HG03108 (cell line): ENCODE measurements at regions not wholly inside any gene's neighbourhood (a gene's known extent, or its start where the extent isn't known, plus 50 kb on each side); places are given as distances from the start of the nearest gene placed in this dataset.
A peak's percentile ranks its signal among the peaks of the same experiment; 100 is the strongest.

Experiments used
- ATAC-seq: cut with Tn5 transposase; IDR thresholded peaks from one replicate; pipeline ENCODE4 v1.9.1; 2021; ENCODE audit warnings: moderate library complexity; ENCODE audit not compliant: unreplicated experiment

DNA sequence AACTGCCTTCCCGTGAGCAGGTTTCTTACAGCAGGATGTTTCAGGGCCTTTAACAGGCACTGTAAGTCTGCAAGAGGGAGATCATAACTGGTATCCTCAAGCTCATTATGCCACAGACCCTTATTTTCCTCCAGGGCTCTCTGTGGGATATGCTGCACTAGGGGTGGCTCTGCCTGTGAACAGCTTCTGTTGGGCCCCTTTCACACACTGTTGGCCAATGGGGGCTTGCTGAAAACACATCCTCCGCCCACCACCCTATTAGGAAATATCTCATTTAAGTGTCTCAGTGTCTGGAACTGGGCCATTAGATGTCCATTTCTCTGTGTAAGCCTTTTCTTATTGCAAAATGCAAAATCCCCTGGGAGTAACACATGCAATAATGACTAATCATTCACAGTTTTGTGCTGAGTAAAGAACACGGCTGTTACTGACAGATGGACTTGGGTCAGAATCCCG lies 414.3 kb upstream of the HS6ST1 start:
- no peak for ATAC-seq

DNA sequence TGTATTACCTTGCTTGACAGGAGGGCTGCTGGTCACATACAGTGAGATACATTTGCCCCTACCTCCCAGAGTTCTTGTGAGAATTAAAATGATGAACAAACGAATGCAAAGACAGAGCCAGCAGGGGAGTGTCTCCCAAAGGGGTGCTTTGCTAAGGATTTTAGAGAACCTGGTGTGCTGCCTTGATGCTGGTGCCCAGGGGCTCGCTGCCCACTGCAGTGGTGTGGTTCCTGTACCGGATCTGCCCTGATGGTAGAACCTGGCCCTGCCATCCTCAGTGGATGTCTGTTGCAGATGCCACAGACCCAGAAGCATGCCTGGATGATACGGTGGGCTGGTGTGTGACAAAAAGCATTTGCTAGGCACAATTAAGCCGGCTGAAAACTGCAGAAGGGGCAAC lies 414.8 kb upstream of the HS6ST1 start:
- ATAC-seq = no peak

DNA sequence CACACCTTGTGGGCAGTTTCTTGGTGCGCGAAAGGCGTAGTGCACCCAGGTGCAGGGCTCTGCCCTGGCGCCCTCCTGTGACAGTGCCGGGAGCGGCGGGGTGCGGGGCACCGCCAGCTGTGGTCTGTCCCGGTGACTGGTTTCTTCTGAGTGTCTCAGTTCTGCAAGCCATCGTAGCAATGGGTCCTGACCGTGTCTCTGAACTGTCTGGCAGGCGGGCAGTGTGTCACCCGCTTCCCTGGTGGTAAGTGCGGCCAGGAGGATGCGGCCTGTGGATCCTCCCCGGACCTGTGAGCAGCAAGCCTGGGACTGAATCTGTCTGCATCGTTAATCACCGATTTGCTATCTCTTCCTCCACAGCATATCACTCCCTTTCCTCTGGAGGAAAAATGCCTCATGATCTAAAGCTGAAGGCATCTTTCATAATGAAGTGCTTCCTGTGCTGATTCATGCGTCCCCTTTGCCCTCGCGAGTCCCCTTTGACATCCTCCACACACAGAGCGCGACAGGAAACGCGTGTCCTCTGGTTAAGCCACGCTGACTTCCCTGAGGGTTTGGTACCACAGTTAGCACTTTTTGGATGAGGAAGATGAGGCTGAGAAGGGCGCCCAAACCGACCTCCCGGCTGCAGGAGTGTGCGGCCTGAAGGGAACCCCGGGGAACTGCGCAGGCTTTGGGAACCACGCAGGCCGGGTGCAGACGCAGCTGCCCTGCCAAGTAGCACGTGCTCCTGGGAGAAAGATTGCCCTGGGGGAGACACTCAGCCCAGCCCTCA lies 416.0 kb upstream of the HS6ST1 start:
- ATAC-seq = peak; percentile 41

DNA sequence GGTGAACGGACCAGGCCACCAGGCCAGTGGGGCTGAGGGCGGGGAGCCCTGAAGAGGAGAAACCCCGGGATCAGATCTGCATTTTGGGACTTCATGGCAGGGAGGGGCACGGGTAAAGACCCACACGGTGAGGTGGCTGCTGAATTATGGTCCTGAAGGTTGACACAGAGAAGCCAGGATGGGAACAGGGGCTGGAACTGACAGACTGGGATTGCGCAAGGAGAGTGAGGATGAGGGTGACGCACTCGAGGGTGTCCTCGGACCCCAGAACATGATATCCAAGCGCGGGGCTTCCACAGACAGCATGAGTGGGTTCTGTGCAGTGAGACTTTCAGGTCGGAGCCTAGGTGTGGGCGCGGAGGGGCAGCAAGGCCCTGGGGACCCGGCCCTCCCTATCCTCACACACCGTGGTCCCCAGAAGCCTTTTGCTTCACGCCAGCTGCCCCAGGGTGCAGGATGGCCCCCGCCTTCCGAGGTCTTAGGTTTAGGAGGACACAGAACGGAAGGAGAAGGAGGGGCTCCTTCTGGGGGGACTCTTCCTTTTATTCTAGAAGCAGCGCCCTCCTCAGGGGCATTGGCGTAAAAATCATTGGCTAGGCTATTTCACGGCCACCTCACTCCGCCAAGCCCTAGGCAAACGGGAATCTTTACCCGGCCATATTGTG lies 416.8 kb upstream of the HS6ST1 start:
- no peak for ATAC-seq

DNA sequence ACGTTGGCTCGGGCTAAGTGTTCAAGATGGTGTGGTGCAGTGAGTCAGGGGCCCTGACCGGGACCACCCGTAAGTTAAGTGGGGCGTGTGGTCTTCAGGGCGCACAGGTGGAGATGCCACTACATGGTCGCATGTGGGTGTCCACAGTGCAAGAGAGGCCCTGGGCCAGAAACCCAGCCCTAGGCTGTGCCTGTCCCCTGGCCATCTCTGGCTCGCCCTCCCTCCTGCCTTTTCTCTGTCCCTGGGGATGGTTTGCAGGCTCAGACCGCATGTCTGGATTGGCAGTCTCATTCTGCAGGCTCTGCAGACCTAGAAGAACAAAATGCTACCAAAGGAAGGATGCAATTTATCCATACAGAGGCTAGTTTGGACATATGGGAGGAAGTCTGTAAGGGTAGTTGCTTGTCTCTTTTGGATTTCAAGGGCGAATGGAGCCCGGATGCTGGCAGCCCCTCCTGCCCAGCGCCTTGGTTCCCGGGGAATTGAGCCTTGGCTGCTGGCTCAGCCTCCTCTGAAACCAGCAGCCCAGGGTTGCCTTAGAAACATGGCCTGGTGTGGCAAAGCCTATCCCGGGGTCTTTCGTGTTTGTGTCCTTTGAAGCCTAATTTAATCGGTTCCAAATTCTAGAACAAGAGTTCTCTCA lies 417.5 kb upstream of the HS6ST1 start:
- ATAC-seq = no peak

DNA sequence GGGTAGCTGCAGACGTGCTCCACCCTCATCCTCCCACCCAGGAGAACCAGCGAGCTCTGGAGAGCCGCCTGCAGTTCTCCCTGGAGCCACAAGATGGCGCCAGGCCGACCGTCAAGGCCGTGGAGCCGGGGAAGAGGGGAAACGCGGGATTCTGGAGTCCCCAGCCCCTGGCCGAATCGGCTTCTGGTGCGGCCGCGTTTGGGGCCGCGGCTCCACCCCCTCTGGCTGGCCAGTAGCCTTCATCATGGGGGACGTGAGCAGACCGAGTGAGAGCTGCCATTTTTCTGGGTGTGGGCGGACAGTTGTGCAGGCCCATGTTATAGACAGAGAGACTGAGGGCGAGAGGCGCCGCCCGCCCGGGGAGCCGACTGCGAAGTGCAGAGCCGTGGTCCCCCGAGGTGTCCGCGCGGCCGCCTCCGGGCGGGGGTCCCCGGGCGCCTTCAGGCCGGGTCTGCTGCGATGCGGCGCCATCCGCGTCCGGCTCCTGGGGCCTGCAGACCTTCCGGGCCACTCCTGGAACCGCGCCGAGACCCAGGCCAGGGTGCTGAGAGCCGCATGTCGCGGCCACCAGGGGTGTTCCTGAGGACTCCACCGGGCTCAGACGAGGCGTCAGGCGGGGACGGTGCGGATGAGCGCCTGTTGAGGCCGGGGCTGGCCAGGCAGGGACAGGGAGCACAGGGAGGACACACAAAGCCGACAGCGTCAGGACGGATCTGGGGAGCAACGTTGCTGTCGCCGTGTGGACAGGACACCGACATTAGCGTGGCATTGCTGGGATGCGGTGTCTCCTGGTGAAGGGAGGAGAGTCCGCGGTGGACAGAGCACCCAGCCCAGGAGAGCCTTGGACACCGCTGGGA lies 418.2 kb upstream of the HS6ST1 start:
- peak; percentile 40 for ATAC-seq

DNA sequence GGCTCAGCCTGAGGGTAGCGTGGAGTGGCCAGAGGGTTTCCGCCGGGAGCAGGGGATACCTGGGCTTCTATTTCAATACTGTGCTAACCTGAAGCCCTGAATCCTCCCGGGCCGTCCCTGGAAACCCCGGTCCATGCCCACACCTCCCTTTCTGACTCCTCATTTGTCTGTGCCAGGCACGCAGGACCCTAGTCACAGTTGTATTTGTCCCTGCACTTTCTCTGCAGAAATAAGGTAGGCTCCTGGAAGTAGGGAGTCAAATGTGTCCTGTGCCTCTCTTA lies 418.8 kb upstream of the HS6ST1 start:
- ATAC-seq = no peak

DNA sequence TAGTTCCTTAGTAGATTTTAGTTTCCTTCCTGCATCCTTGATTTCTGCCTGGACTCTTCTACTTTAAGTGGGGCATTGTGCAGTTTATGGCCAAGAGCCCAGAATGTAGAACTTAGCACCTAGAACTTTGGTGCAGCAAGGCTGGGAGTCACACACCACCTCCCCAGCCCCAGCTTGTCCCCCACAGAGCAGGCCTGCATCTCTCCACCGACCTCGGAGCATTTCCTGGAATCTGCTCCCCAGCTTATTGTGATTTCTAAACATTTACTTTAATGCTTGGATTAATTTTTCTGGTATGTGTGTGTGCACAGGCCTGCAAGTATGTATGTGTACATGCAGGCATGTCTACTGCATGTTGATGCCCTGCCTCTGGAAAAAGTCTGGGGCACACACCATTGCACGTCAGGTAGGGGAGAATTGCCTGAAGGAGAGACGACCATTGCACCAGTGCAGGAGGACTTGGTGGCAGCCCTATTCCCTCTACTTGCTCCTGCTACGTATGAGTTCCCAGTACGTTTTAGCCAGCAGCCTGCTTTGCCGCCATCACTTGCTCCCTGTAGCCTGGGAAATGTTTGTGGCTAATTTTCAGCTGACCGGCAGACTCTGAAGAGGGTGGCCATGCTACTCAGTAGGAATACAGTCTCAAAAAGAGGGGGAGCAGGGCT lies 419.9 kb upstream of the HS6ST1 start:
- ATAC-seq = no peak

DNA sequence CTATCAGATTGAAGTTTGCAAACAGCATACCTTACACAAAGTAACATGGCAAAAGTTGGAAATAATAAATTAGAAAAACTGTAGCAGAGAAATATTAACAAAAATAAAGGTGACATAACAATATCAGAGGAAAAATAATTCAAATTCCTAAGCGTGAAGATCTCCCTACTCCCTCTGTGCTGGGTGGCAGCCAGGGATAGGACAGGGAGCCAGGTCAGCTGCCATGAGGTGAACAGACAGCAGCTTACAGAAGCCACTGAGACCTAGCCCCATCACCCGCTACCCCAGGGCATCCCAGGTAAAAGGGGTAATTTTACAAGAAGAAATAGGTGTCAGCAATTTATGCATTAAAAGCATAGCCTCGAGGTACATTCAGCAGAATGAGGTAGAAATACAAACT lies 423.8 kb upstream of the HS6ST1 start:
- ATAC-seq = no peak

DNA sequence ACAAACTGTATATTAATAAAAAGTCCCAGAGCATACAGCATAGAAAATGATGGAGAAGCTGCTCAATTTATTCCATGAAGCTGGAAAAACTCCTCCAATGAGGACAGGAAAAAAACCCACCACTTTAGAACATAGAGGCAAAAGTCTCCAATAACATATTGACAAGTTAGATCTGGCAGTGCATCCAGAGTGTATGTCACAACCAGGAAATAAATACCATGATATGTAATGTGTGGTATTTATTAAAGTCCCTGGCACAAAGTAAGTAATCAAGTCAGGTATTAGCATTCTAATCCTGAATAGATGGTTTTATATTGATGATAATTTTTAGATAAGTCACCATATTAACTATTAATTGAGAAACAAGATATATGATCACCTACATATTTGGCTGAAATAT lies 427.3 kb upstream of the HS6ST1 start:
- ATAC-seq = no peak

DNA sequence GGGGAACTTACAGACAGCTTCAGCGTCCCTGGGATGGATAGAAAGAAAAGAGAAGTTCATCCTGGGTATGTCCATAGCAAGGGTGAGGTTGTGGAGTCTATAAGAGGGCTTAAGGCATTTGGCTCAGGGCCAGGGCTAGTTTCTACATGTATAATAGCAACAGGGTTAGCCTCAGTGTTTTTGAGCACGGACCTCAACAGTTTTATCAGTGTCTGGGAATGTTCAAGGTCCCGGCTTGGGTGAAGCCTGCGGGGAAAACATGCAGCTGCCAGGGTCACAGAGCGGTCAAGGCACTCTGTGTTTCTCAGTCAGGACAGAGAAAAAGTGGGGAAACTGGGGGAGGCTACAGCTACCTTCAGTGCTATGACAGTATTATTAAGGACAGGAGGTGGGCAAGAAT lies 427.7 kb upstream of the HS6ST1 start:
- no peak for ATAC-seq

DNA sequence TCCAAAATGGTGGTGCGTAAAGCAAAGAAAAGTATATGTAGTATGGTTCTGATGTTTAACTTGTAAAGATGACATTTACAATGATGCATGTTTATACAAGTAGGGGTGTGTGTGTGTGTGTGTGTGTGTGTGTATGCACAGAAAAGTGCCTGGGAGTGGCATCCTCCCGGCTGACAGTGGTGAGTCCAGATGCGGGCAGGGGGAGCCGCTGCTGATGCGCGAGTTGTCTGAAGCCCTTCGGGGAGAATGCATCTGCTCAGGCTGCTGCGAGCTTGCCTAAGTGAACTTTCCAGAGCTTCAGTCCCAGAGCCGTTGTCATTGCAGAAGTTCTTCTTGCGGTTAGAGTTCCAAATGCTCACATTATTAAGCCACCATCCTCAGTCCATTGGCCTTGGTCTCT lies 429.7 kb upstream of the HS6ST1 start:
- ATAC-seq = no peak

DNA sequence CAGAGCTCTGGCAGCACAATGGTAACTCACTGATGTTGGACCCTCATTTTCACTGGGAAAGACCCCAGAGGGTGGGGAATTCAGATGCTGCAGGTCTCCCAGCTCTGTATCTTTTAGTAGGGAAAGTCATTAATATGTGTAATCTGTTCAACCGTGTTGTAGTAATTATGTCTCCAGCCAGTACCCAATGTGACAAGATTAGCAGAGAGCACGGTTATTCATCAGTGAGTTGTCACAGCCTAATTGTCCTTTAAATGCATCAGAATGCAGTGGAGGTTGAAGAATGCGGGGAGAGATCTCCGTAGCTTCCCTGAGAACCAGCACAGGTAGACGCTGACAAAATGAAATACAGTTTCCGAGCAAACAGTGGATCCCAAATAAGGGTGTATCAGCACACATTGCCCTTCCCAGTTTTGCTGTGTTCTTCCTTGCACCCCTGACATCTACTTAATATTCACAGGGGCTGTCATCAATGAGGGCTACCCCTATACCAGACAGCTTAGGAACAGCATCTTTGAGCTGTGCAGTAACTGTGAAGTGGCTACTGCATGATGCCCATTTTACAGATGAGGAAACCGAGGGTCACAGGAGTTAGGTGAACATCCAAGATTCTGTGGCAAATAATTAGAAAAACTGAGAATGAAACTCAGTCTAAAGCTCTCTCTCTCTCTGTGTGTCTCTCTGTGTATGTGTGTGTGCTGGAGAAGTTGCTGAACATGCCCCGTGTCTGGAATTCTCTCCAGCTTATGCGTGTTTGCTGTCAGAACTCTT lies 430.4 kb upstream of the HS6ST1 start:
- no peak for ATAC-seq

DNA sequence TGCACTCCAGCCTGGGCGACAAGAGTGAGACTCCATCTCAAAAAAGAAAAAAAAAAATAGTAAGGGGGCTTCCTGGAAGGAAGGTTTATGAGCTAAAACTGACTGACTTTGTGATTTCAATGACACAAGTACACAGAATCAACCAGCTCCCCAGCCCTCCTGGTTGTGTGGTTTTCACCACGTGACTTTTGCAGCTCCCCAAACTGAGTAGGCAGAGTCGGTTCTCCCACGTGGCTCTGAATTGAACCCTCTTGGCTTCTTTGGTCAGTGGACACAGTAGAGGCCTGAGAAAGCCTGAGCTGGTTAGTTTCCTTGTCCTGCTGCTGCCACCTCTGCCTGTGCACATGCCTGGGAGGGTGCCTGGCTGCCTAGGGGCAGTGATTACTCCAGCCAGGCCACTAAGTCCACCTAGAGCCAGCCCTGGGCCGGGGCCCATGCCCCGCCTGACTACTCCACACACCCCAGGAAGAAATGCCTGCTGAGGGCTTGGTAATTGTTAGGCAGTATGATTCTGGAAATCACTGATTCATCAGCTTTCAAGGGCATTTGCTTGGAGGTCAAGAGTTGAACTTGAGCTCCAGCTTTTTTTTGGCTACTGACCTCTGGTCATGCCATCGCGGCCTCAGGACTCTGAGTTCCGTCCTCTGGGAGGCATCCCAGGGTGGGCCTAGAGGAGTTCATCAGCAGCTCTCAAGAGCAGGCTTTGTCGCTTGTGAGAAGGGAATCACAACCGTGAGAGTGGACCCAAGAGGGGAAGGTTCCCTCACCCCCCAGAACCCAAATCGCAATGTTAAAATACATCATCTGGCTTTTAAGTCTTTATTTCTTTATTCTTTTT lies 431.9 kb upstream of the HS6ST1 start:
- ATAC-seq = no peak

DNA sequence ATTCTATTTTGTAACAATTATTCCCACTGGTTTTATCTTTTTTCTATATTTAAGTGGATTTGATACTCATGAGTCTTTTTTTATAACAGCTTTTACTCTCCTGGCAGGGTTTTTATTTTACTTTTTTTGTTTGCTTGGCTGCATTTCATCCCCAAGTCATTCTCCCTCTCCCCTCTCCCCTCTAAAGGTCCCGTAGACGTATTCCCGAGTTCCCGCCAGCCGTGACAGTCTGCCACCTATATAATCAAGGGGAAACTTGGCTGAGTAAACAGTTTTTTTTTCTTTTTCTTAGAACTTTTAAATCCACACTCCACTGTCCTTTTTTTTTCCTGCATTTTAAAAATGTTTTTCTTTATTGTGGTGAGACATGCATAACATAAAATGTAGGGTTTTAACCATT lies 433.1 kb upstream of the HS6ST1 start:
- ATAC-seq = no peak

DNA sequence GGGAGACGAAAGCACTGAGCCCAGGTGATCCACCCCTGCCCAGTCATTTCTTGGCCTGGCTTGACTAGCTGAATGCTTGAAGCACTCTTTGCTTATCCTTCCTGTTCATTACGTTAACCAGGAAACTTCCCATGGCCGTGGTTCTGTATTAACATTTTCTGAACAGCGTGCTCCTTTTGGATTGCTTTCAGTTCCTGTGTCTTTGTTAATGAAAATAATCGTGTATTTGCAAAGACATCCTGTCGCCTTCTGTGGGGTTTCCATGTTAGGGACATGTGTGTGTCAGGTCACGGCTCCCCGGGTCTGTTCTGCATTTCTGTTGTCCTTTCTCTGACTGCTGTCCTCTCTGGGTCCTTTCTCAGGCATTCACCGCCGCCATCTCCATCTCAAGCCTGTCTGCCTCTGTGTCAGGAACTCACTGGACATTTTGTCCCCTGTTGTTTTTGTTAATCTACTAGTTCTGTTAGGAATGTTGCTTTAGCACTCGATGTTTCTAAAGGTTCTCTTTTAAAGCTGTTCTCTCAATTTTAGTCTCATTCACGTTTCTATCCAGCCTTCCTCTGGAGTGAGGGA lies 434.1 kb upstream of the HS6ST1 start:
- no peak for ATAC-seq

DNA sequence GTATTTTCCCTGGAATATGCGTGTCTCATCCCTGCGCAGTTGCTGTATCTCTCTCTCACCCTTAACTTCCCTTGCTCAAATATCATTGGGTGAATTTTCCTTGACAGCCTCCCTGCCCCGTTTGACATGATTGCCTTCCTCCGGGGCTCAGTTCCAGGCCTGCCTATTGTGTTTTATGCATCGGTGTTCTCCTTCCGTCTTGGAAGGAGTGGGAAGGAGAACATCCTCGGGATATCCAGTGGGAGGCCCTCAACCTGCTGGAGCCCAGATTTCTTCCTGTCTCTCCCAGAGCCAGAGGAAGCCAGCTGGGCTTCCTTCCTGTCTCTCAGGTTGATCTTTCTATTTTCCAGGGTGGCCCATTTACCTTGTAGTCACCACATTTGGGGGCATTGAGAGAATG lies 434.7 kb upstream of the HS6ST1 start:
- ATAC-seq = no peak

DNA sequence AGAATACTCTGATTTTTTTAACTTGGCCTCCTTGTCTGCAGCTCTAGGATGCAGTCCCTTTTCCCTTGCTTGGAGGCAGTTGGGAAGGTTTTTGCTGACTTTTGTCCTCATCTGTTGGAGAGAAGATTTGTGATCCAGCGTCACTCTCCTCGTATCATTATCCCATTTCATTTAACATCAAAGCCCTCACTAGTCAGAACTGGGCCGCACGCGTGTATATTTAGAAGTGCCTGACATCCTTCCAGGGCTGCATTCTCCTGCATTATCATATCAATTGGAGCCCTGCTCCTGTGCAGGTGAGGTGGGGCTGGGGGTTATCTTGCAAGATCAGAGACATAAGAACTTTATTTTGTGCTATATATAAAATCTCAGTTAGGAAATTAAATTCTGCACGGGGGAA lies 435.1 kb upstream of the HS6ST1 start:
- ATAC-seq = no peak

DNA sequence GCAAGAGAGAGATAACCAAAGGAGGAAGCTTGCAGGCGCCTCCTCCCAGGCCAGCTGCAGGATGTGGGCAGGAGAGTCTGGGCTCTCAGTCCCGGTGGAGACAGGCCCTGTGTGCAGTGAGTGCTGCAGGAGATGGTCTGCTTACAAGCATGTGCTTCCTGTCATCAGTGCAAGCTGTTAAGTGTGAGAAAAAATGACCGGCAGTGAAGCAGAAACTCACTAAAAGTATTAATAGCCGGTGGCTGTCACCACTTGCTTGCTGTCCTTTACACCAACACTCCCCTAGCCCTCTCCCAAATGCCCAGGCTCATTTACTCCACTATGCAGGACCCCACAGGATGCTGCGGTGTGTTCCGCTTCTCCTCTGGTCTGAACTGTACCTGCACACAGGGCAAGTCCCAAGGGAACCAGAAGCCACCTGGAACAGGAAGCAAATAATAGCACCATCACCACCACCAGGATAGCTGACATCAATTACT lies 435.6 kb upstream of the HS6ST1 start:
- peak; percentile 92 for ATAC-seq
